TTC549 (cell line): ENCODE measurements at regions not wholly inside any gene's neighbourhood (a gene's known extent, or its start where the extent isn't known, plus 50 kb on each side); places are given as distances from the start of the nearest gene placed in this dataset.
"Not testable (repeated sequence)": the region's sequence is repeated elsewhere in the genome, so short reads cannot be mapped to it uniquely, and the experiment has no call there.

ENCODE experiments used
- FAIRE-seq: peaks from 2 replicates; lab custom pipeline; 2012; peaks lifted over from hg19 to GRCh38; lab: Jason Lieb, UNC

- no peak for FAIRE-seq
Observed at GRCh38 chr1:214861615-214862014, 220.9 kb upstream of the KCNK2 start.

- FAIRE-seq: peak; percentile 58
Observed at GRCh38 chr1:214862421-214862820, 220.1 kb upstream of the KCNK2 start.

GRCh38 chr1:214864896-214865688, 217.4 kb upstream of the KCNK2 start:
- FAIRE-seq: peak; percentile 63

GRCh38 chr1:214870426-214870825, 212.1 kb upstream of the KCNK2 start:
- not testable (repeated sequence) for FAIRE-seq

- FAIRE-seq: no peak
Observed at GRCh38 chr1:214880956-214881355, 201.6 kb upstream of the KCNK2 start.

GRCh38 chr1:214882616-214883015, 199.9 kb upstream of the KCNK2 start:
- FAIRE-seq: no peak

GRCh38 chr1:214895011-214895600, 187.4 kb upstream of the KCNK2 start:
- FAIRE-seq: no peak

GRCh38 chr1:214896921-214897320, 185.6 kb upstream of the KCNK2 start:
- no peak for FAIRE-seq

GRCh38 chr1:214897581-214897980, 185.0 kb upstream of the KCNK2 start:
- no peak for FAIRE-seq

GRCh38 chr1:214898161-214898560, 184.4 kb upstream of the KCNK2 start:
- FAIRE-seq: no peak

GRCh38 chr1:214898718-214899117, 183.8 kb upstream of the KCNK2 start:
- FAIRE-seq: no peak

GRCh38 chr1:214899908-214900460, 182.6 kb upstream of the KCNK2 start:
- no peak for FAIRE-seq

- no peak for FAIRE-seq
Observed at GRCh38 chr1:214900590-214900989, 181.9 kb upstream of the KCNK2 start.

- no peak for FAIRE-seq
Observed at GRCh38 chr1:214901718-214902117, 180.8 kb upstream of the KCNK2 start.

- FAIRE-seq: no peak
Observed at GRCh38 chr1:214902636-214903320, 179.8 kb upstream of the KCNK2 start.

GRCh38 chr1:214912127-214912526, 170.4 kb upstream of the KCNK2 start:
- no peak for FAIRE-seq

- no peak for FAIRE-seq
Observed at GRCh38 chr1:214913966-214914365, 168.6 kb upstream of the KCNK2 start.

- FAIRE-seq: no peak
Observed at GRCh38 chr1:214917081-214917635, 165.4 kb upstream of the KCNK2 start.

GRCh38 chr1:214918745-214919144, 163.8 kb upstream of the KCNK2 start:
- no peak for FAIRE-seq

GRCh38 chr1:214920337-214920736, 162.2 kb upstream of the KCNK2 start:
- FAIRE-seq: no peak

- FAIRE-seq: no peak
Observed at GRCh38 chr1:214923278-214923915, 159.1 kb upstream of the KCNK2 start.

GRCh38 chr1:214927796-214928195, 154.7 kb upstream of the KCNK2 start:
- no peak for FAIRE-seq
